ENCODE measurements at regions not wholly inside any gene's neighbourhood (a gene's known extent, or its start where the extent isn't known, plus 50 kb on each side); places are given as distances from the start of the nearest gene placed in this dataset.

- DNase-seq (ENCODE audit: low spot score): no peak
- in situ Hi-C loops (cut with MboI; ENCODE audit: low sequenced_read_pairs, unreplicated experiment): no loop called here
- TF ChIP-seq, protein P1, sequence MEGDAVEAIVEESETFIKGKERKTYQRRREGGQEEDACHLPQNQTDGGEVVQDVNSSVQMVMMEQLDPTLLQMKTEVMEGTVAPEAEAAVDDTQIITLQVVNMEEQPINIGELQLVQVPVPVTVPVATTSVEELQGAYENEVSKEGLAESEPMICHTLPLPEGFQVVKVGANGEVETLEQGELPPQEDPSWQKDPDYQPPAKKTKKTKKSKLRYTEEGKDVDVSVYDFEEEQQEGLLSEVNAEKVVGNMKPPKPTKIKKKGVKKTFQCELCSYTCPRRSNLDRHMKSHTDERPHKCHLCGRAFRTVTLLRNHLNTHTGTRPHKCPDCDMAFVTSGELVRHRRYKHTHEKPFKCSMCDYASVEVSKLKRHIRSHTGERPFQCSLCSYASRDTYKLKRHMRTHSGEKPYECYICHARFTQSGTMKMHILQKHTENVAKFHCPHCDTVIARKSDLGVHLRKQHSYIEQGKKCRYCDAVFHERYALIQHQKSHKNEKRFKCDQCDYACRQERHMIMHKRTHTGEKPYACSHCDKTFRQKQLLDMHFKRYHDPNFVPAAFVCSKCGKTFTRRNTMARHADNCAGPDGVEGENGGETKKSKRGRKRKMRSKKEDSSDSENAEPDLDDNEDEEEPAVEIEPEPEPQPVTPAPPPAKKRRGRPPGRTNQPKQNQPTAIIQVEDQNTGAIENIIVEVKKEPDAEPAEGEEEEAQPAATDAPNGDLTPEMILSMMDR (IDR thresholded peaks at IDR 0.05; ENCODE audit: borderline replicate concordance, control extremely low read depth, extremely low read depth, insufficient read depth, missing control alignments): no peak
Observed at GRCh38 chr10:10365676-10366075, 652.0 kb upstream of the CELF2 start.

GRCh38 chr10:10366836-10367235, 650.8 kb upstream of the CELF2 start:
- no peak for DNase-seq (ENCODE audit: low spot score)
- in situ Hi-C loops (cut with MboI; ENCODE audit: low sequenced_read_pairs, unreplicated experiment): no loop called here
- TF ChIP-seq, protein P1 (IDR thresholded peaks at IDR 0.05; ENCODE audit: borderline replicate concordance, control extremely low read depth, extremely low read depth, insufficient read depth, missing control alignments): no peak

DNA sequence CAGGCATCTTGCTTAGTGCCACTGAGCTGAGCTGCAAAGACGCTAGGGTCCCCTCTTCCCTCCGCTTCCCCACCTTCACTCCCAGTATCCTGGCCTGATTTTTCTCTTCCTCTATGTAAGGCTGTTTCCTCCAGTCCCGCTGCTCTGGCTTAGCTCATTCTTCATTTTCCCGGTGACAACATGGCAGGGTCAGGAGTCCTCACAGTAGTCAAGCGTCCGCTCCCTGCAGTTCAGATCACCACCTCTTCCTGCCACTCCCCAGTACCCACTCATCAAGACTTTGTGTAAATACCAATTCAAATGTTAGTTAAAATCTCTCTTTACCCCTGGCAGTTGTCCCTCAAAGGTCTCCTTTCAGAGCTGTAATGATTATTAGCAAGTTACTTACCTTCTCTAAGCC, 650.4 kb upstream of the CELF2 start:
- TF ChIP-seq, protein P1 (IDR thresholded peaks at IDR 0.05; ENCODE audit: borderline replicate concordance, control extremely low read depth, extremely low read depth, insufficient read depth, missing control alignments): no peak

DNA sequence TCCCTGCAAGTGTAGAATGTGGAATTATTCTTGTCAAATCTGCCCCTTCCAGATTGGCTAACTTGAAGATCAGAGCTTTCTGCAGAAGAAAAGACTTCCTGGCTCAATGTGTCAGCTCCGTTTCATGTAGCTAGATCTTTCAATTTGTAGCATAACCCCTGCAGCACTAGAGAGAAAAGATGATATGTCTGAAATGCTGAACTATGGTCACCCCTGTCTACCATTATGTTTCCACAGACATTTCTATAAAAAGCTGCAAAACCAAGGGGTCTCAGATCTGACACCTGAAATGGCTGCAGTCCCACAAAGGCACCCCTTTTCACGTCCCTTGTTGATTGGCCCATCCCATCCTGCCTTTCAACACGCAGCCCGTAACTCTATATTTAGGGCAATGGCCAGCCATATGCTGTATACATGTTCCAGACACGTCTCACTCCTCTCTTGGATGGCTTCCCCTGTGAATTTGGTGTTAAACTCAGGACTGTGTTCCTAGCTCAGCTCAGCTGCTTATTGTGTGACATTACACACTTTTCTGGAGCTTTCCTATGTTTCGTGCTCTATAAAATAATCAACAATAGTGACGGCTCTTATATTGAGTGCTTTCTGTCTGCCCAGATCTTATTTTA, 648.6 kb upstream of the CELF2 start:
- in situ Hi-C loops (cut with MboI; ENCODE audit: low sequenced_read_pairs, unreplicated experiment): no loop called here
- TF ChIP-seq, protein P1 (IDR thresholded peaks at IDR 0.05; ENCODE audit: borderline replicate concordance, control extremely low read depth, extremely low read depth, insufficient read depth, missing control alignments): no peak
- no peak for DNase-seq (ENCODE audit: low spot score)

More for the DNA sequence above, 650.4 kb upstream of the CELF2 start:
- DNase-seq (ENCODE audit: low spot score): no peak
- in situ Hi-C loops (cut with MboI; ENCODE audit: low sequenced_read_pairs, unreplicated experiment): no loop called here

GRCh38 chr10:10385831-10386230, 631.8 kb upstream of the CELF2 start:
- no peak for DNase-seq (ENCODE audit: low spot score)
- in situ Hi-C loops (cut with MboI; ENCODE audit: low sequenced_read_pairs, unreplicated experiment): no loop called here
- TF ChIP-seq, protein P1 (IDR thresholded peaks at IDR 0.05; ENCODE audit: borderline replicate concordance, control extremely low read depth, extremely low read depth, insufficient read depth, missing control alignments): no peak

- TF ChIP-seq, protein P1 (IDR thresholded peaks at IDR 0.05; ENCODE audit: borderline replicate concordance, control extremely low read depth, extremely low read depth, insufficient read depth, missing control alignments): no peak
- in situ Hi-C loops (cut with MboI; ENCODE audit: low sequenced_read_pairs, unreplicated experiment): no loop called here
Observed at GRCh38 chr10:10389182-10389581, 628.5 kb upstream of the CELF2 start.

More at GRCh38 chr10:10389182-10389581, 628.5 kb upstream of the CELF2 start:
- DNase-seq (ENCODE audit: low spot score): no peak
